H9 (cell line): ENCODE measurements at regions not wholly inside any gene's neighbourhood (a gene's known extent, or its start where the extent isn't known, plus 50 kb on each side); places are given as distances from the start of the nearest gene placed in this dataset.

Experiments
- DNase-seq: peaks from one replicate; pipeline ENCODE4 v3.0.0-alpha.2; 2017
- H2AFZ ChIP-seq: one replicate; pipeline ENCODE4 v1.6.1; 2013; ENCODE audit warnings: mild to moderate bottlenecking, low read length, control low read depth, moderate library complexity
- H2AK5ac ChIP-seq: 2 replicates; pipeline ENCODE4 v1.6.1; 2013; ENCODE audit warnings: low read length, control low read depth, mixed read lengths; ENCODE audit not compliant: insufficient read length
- H2BK120ac ChIP-seq: one replicate; pipeline ENCODE4 v1.6.1; 2013; ENCODE audit warnings: low read depth, mild to moderate bottlenecking, low read length, control low read depth, inconsistent platforms; ENCODE audit not compliant: poor library complexity, severe bottlenecking
- H2BK12ac ChIP-seq: 2 replicates; pipeline ENCODE4 v1.6.1; 2013; ENCODE audit warnings: low read length, control low read depth, mixed read lengths, low read depth; ENCODE audit not compliant: insufficient read length
- H2BK15ac ChIP-seq: 2 replicates; pipeline ENCODE4 v1.6.1; 2013; ENCODE audit warnings: low read depth, low read length, control low read depth
- H2BK20ac ChIP-seq: one replicate; pipeline ENCODE4 v1.6.1; 2013; ENCODE audit warnings: low read depth, mild to moderate bottlenecking, low read length, control low read depth, inconsistent platforms; ENCODE audit not compliant: poor library complexity, severe bottlenecking
- H2BK5ac ChIP-seq: 2 replicates; pipeline ENCODE4 v1.6.1; 2013; ENCODE audit warnings: low read length, control low read depth, mixed read lengths; ENCODE audit not compliant: insufficient read length
- H3K14ac ChIP-seq: 2 replicates; pipeline ENCODE4 v1.6.1; 2013; ENCODE audit warnings: low read length, control low read depth; ENCODE audit not compliant: insufficient read depth
- H3K18ac ChIP-seq: 2 replicates; pipeline ENCODE4 v1.6.1; 2013; ENCODE audit warnings: low read depth, mild to moderate bottlenecking, mixed read lengths, low read length, control low read depth; ENCODE audit not compliant: insufficient read length
- H3K23ac ChIP-seq: 2 replicates; pipeline ENCODE4 v1.6.1; 2013; ENCODE audit warnings: low read length, control low read depth, mixed read lengths, low read depth; ENCODE audit not compliant: insufficient read length
- H3K23me2 ChIP-seq: 2 replicates; pipeline ENCODE4 v1.6.1; 2013; ENCODE audit warnings: low read depth, mild to moderate bottlenecking, mixed read lengths, low read length, control low read depth; ENCODE audit not compliant: insufficient read length, poor library complexity, severe bottlenecking
- H3K27ac ChIP-seq: 2 replicates; pipeline ENCODE4 v1.5.1; 2013; ENCODE audit warnings: low read length, control low read depth, mixed read lengths, low read depth; ENCODE audit not compliant: insufficient read length
- H3K27me3 ChIP-seq: 2 replicates; pipeline ENCODE4 v1.6.1; 2013; ENCODE audit warnings: low read length, control low read depth, inconsistent platforms; ENCODE audit not compliant: insufficient read depth
- H3K4ac ChIP-seq: 2 replicates; pipeline ENCODE4 v1.6.1; 2013; ENCODE audit warnings: low read depth, mild to moderate bottlenecking, control low read depth, inconsistent platforms, low read length, moderate library complexity
- H3K4me1 ChIP-seq: 2 replicates; pipeline ENCODE4 v1.6.1; 2013; ENCODE audit warnings: low read length, control low read depth, inconsistent platforms; ENCODE audit not compliant: insufficient read depth
- H3K4me2 ChIP-seq: 2 replicates; pipeline ENCODE4 v1.6.1; 2013; ENCODE audit warnings: low read length, control low read depth, mixed read lengths; ENCODE audit not compliant: insufficient read length, insufficient read depth
- H3K56ac ChIP-seq: 2 replicates; pipeline ENCODE4 v1.6.1; 2013; ENCODE audit warnings: low read depth, mild to moderate bottlenecking, mixed read lengths, low read length, control low read depth; ENCODE audit not compliant: insufficient read length
- H3K79me1 ChIP-seq: 2 replicates; pipeline ENCODE4 v1.6.1; 2013; ENCODE audit warnings: low read depth, mild to moderate bottlenecking, moderate library complexity, low read length, control low read depth, inconsistent platforms; ENCODE audit not compliant: insufficient read depth, poor library complexity, severe bottlenecking
- H3K79me2 ChIP-seq: 2 replicates; pipeline ENCODE4 v1.6.1; 2013; ENCODE audit warnings: low read length, control low read depth, inconsistent platforms; ENCODE audit not compliant: insufficient read depth
- H3K9ac ChIP-seq: 2 replicates; pipeline ENCODE4 v1.6.1; 2013; ENCODE audit warnings: low read length, control low read depth, mixed read lengths; ENCODE audit not compliant: insufficient read length; ENCODE audit errors: extremely low read depth
- H3K9me3 ChIP-seq: one replicate; pipeline ENCODE4 v1.6.1; 2013; ENCODE audit warnings: low read depth, low read length, inconsistent platforms; ENCODE audit not compliant: control insufficient read depth
- H3T11ph ChIP-seq: one replicate; pipeline ENCODE4 v1.6.1; 2013; ENCODE audit warnings: mild to moderate bottlenecking, low read length, control low read depth, inconsistent platforms
- H4K20me1 ChIP-seq: one replicate; pipeline ENCODE4 v1.6.1; 2013; ENCODE audit not compliant: control insufficient read depth, insufficient read length, insufficient read depth
- H4K5ac ChIP-seq: 2 replicates; pipeline ENCODE4 v1.6.1; 2013; ENCODE audit warnings: low read depth, mild to moderate bottlenecking, mixed read lengths, low read length, control low read depth; ENCODE audit not compliant: insufficient read length
- H4K8ac ChIP-seq: replicated peaks from 2 replicates; pipeline ENCODE4 v1.6.1; 2013; ENCODE audit warnings: low read length, control low read depth, mixed read lengths, low read depth; ENCODE audit not compliant: insufficient read length
- H4K91ac ChIP-seq: 2 replicates; pipeline ENCODE4 v1.6.1; 2013; ENCODE audit warnings: low read depth, mild to moderate bottlenecking, moderate library complexity, mixed read lengths, low read length, control low read depth; ENCODE audit not compliant: insufficient read length
- H3K27ac Mint-ChIP-seq, 3 experiments: 2 replicates in 2 of 3; 3 replicates in 1 of 3; pipeline ENCODE4 v1.8.0; 2020 to 2021; ENCODE audit warnings: mixed read lengths in 3 of 3, mild to moderate bottlenecking in 1 of 3, moderate library complexity in 1 of 3
- H3K27me3 Mint-ChIP-seq: 2 replicates; pipeline ENCODE4 v1.8.0; 2021; ENCODE audit warnings: low read depth, mild to moderate bottlenecking, moderate library complexity, mixed read lengths
- H3K36me3 Mint-ChIP-seq, 3 experiments: 2 replicates in 2 of 3; 3 replicates in 1 of 3; pipeline ENCODE4 v1.8.0; 2020 to 2021; ENCODE audit warnings: low read depth in 3 of 3, mixed read lengths in 3 of 3; ENCODE audit not compliant: insufficient read depth in 1 of 3
- H3K4me1 Mint-ChIP-seq, 2 experiments: 2 replicates each; pipeline ENCODE4 v1.8.0; 2020; ENCODE audit warnings: mixed read lengths in 2 of 2
- H3K4me3 Mint-ChIP-seq, 2 experiments: 2 replicates in 1 of 2; 3 replicates in 1 of 2; pipeline ENCODE4 v1.8.0; 2020 to 2021; ENCODE audit warnings: mild to moderate bottlenecking in 2 of 2, mixed read lengths in 2 of 2, moderate library complexity in 1 of 2
- H3K9me3 Mint-ChIP-seq, 2 experiments: 2 replicates in 1 of 2; 3 replicates in 1 of 2; pipeline ENCODE4 v1.8.0; 2020; ENCODE audit warnings: mild to moderate bottlenecking in 2 of 2, mixed read lengths in 2 of 2, moderate library complexity in 1 of 2
- CTCF ChIP-seq: fragments of 200-600 bp; sonication (generic); conservative IDR thresholded peaks from 3 replicates; pipeline ENCODE4 v1.8.0; 2021; ENCODE audit warnings: antibody characterized with exemption, mild to moderate bottlenecking
- WGBS: extraction: QIAGEN DNeasy Blood & Tissue Kit; methylation state at CpG from one replicate; pipeline ENCODE4 v1.1.7; 2013; ENCODE audit warnings: missing lambda C conversion rate, low lambda C conversion rate, mixed read lengths; ENCODE audit not compliant: insufficient read length; ENCODE audit errors: extremely low coverage; 5-methylcytosine and 5-hydroxymethylcytosine counted together

- no peak for TF ChIP-seq CTCF
- H3K14ac ChIP-seq: no peak overlapping the region
- H2BK120ac ChIP-seq: no peak overlapping the region
- H3K4me2 ChIP-seq: no peak overlapping the region
- Mint-ChIP-seq H3K27me3 (peaks cover 22% of the 10 kb centered on the region), H3K36me3 (no peaks in the 10 kb centered on the region; a peak in 1 of 7 replicates), H3K4me1 (peaks cover 12 to 16% of the 10 kb centered on the region in 2 experiments), H3K27ac (no peak overlapping the region), H3K4me3 (no peak overlapping the region), H3K9me3 (no peaks in the 10 kb centered on the region; a peak in 1 of 5 replicates)
- H3K4ac ChIP-seq: no peak overlapping the region
- no peak overlapping the region for H3K27ac ChIP-seq
- no peak overlapping the region for H3K23ac ChIP-seq
- H3K9me3 ChIP-seq: no peaks in the 10 kb centered on the region
- H3K9ac ChIP-seq: no peak overlapping the region
- no peaks in the 10 kb centered on the region for H3K79me2 ChIP-seq
- H4K8ac ChIP-seq: no peak overlapping the region
- no peak overlapping the region for H3K56ac ChIP-seq
- H4K5ac ChIP-seq: no peak overlapping the region
- no peak overlapping the region for H2BK15ac ChIP-seq
- H3K79me1 ChIP-seq: no peaks in the 10 kb centered on the region
- DNase-seq: no peak
- H3K23me2 ChIP-seq: no peaks in the 10 kb centered on the region
- no peaks in the 10 kb centered on the region for H3K27me3 ChIP-seq
- no CpG with 5 or more reads among the region's 12 CpGs for WGBS
- H2BK5ac ChIP-seq: no peak overlapping the region
- no peak overlapping the region for H2BK12ac ChIP-seq
- H2BK20ac ChIP-seq: no peak overlapping the region
- no peaks in the 10 kb centered on the region for H4K20me1 ChIP-seq
- H3K4me1 ChIP-seq: no peaks in the 10 kb centered on the region
- H3T11ph ChIP-seq: no peak overlapping the region
- H3K18ac ChIP-seq: no peak overlapping the region
- H2AFZ ChIP-seq: no peak overlapping the region
- H2AK5ac ChIP-seq: no peak overlapping the region
- H4K91ac ChIP-seq: no peak overlapping the region
Measured at GRCh38 chr2:238716171-238716570, 131.7 kb upstream of the TWIST2 start.
